ENCODE measurements at regions not wholly inside any gene's neighbourhood (a gene's known extent, or its start where the extent isn't known, plus 50 kb on each side); places are given as distances from the start of the nearest gene placed in this dataset.

GRCh38 chr13:50125554-50126262, 110.5 kb downstream of the KCNRG start:
- intact Hi-C loops (cut with DNase I), result no loop called here
- peak; percentile 85 to 99 (median 96) for DNase-seq
- Histone ChIP-seq H3K9me3 (no peaks in the 10 kb centered on the region), H3K4me1 (peaks cover 12 to 70% of the 10 kb centered on the region in 2 donors), H3K27ac (peak overlapping the region; percentile 100), H3K27me3 (peaks cover 25 to 42% of the 10 kb centered on the region in 2 donors), H3K4me3 (peak overlapping the region; percentile 96), H3K36me3 (no peaks in the 10 kb centered on the region)
- ATAC-seq, result peak; percentile 68
- TF ChIP-seq CTCF (IDR thresholded peaks at IDR 0.05), result no peak

- Histone ChIP-seq H3K27me3 (peaks cover 30 to 50% of the 10 kb centered on the region in 2 donors), H3K4me1 (peaks cover 12 to 69% of the 10 kb centered on the region in 2 donors), H3K4me3 (peak overlapping the region; percentile 96), H3K9me3 (no peaks in the 10 kb centered on the region), H3K27ac (peak overlapping the region; percentile 100), H3K36me3 (no peaks in the 10 kb centered on the region)
- DNase-seq, result peak in 3 of 4 donors; percentile 38 to 81 (median 51)
- TF ChIP-seq CTCF (IDR thresholded peaks at IDR 0.05), result no peak
- no peak for ATAC-seq
- intact Hi-C loops (cut with DNase I), result no loop called here
These were observed 111.2 kb downstream of the KCNRG start for GRCh38 chr13:50126263-50126992.

- peak overlapping the region; percentile 28 to 96 for H3K4me3 ChIP-seq
- TF ChIP-seq CTCF (IDR thresholded peaks at IDR 0.05), result no peak
- no peak for ATAC-seq
- H3K4me1 ChIP-seq, result peaks cover 12 to 67% of the 10 kb centered on the region in 2 donors
- peak overlapping the region; percentile 100 for H3K27ac ChIP-seq
- peaks cover 38 to 57% of the 10 kb centered on the region in 2 donors for H3K27me3 ChIP-seq
- peak; percentile 63 to 88 (median 70) for DNase-seq
- no peaks in the 10 kb centered on the region for H3K36me3 ChIP-seq
- no peaks in the 10 kb centered on the region for H3K9me3 ChIP-seq
- intact Hi-C loops (cut with DNase I), result no loop called here
These were observed 111.9 kb downstream of the KCNRG start for GRCh38 chr13:50126993-50127725.

GRCh38 chr13:50127726-50128291, 112.6 kb downstream of the KCNRG start:
- Histone ChIP-seq H3K9me3 (no peaks in the 10 kb centered on the region), H3K4me3 (peak overlapping the region; percentile 28 to 96), H3K27me3 (peaks cover 44 to 63% of the 10 kb centered on the region in 2 donors), H3K4me1 (peaks cover 8 to 67% of the 10 kb centered on the region in 2 donors), H3K36me3 (no peaks in the 10 kb centered on the region), H3K27ac (peak overlapping the region; percentile 100)
- no peak for TF ChIP-seq CTCF (IDR thresholded peaks at IDR 0.05)
- intact Hi-C loops (cut with DNase I), result no loop called here
- DNase-seq (no peak), ATAC-seq (no peak)

All from left lung (tissue), 4 donors.